Vagina (tissue), 2 donors: ENCODE measurements at regions not wholly inside any gene's neighbourhood (a gene's known extent, or its start where the extent isn't known, plus 50 kb on each side); places are given as distances from the start of the nearest gene placed in this dataset.

Source experiments
- POLR2A ChIP-seq, 2 donors: fragments of 450-650 bp; IDR thresholded peaks; one replicate each; pipeline ENCODE4 v1.6.1; 2017; ENCODE audit warnings: antibody characterized with exemption in 2 of 2, mild to moderate bottlenecking in 2 of 2, moderate library complexity in 2 of 2
- POLR2AphosphoS5 ChIP-seq, 2 donors: sonication (generic); formaldehyde crosslinking; IDR thresholded peaks; one replicate each; pipeline ENCODE4 v1.9.0; 2017; ENCODE audit warnings: antibody characterized with exemption in 2 of 2, mild to moderate bottlenecking in 2 of 2, low read depth in 1 of 2; ENCODE audit not compliant: insufficient read depth in 1 of 2
- TF ChIP-seq, protein P1 (sequence below), 3 experiments: fragments of 450-650 bp in 2 of 3; fragments of 200-600 bp in 1 of 3; sonication (generic) in 1 of 3; IDR thresholded peaks; one replicate each; pipeline ENCODE4 v1.5.1; 2017 to 2019; ENCODE audit warnings: antibody characterized with exemption in 3 of 3, mild to moderate bottlenecking in 2 of 3, moderate library complexity in 2 of 3

DNA sequence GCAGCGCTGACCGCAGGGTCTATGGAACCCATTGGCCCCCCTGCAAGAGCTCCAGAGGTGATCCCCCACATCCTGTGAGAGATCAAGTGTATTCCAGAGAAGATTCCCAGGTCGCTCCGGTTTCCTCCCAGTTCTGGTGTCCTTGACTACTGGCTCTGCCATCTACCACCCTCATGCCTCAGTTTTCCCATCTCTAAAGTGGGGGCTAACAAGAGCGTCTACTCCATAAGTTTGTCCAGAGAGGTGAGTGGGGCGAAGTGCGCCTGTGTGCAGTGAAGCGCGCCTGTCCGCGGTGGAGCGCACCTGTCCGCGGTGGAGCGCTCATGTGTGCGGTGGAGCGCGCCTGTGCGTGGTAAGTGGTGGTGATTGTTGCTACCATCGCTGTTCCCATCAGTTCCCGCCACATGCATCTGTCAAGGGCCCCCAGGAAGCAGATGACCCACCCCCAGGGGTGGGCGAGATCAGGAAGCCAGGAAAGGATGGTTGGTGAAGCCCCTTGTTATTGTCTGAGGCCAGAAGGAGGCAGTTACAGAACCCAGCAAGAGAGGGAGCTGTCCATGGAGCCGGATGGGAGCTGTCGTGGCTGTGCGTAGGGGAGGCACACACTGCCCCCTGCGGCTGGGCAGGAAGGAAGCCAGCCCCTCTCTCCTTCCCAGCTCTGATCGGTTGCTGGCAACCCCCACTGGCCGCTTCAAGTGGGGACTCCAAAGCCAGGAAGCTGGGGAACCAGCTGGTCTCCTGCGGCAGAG, 73.2 kb upstream of the FGF3 start:
- TF ChIP-seq, protein P1, sequence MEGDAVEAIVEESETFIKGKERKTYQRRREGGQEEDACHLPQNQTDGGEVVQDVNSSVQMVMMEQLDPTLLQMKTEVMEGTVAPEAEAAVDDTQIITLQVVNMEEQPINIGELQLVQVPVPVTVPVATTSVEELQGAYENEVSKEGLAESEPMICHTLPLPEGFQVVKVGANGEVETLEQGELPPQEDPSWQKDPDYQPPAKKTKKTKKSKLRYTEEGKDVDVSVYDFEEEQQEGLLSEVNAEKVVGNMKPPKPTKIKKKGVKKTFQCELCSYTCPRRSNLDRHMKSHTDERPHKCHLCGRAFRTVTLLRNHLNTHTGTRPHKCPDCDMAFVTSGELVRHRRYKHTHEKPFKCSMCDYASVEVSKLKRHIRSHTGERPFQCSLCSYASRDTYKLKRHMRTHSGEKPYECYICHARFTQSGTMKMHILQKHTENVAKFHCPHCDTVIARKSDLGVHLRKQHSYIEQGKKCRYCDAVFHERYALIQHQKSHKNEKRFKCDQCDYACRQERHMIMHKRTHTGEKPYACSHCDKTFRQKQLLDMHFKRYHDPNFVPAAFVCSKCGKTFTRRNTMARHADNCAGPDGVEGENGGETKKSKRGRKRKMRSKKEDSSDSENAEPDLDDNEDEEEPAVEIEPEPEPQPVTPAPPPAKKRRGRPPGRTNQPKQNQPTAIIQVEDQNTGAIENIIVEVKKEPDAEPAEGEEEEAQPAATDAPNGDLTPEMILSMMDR (IDR thresholded peaks at IDR 0.05): no peak
- TF ChIP-seq POLR2A (IDR thresholded peaks at IDR 0.05) (no peak), POLR2AphosphoS5 (IDR thresholded peaks at IDR 0.05; ENCODE audit: insufficient read depth in 1 of 2, low read depth in 1 of 2) (no peak)
